UCSD-AML1 (cell line): ENCODE measurements at regions not wholly inside any gene's neighbourhood (a gene's known extent, or its start where the extent isn't known, plus 50 kb on each side); places are given as distances from the start of the nearest gene placed in this dataset.
"Not testable (repeated sequence)": the region's sequence is repeated elsewhere in the genome, so short reads cannot be mapped to it uniquely, and the experiment has no call there.

Source experiments
- DNase-seq: peaks from one replicate; lab custom pipeline; 2025; ENCODE audit not compliant: unreplicated experiment; lab: John Stamatoyannopoulos, UW

- DNase-seq, result no peak
Measured at GRCh38 chr6:53446151-53446550, 97.4 kb upstream of the ELOVL5 start.

GRCh38 chr6:53441761-53442160 lies 93.0 kb upstream of the ELOVL5 start:
- DNase-seq, result no peak

- DNase-seq, result no peak
Measured at GRCh38 chr6:53441035-53441493, 92.3 kb upstream of the ELOVL5 start.

- DNase-seq, result no peak
Measured at GRCh38 chr6:53440336-53440945, 91.7 kb upstream of the ELOVL5 start.

- DNase-seq, result no peak
Measured at GRCh38 chr6:53439556-53439955, 90.8 kb upstream of the ELOVL5 start.

GRCh38 chr6:53437557-53438202 lies 88.9 kb upstream of the ELOVL5 start:
- DNase-seq, result no peak

GRCh38 chr6:53436526-53437303 lies 88.0 kb upstream of the ELOVL5 start:
- no peak for DNase-seq

GRCh38 chr6:53433951-53434285 lies 85.2 kb upstream of the ELOVL5 start:
- no peak for DNase-seq

GRCh38 chr6:53433261-53433950 lies 84.7 kb upstream of the ELOVL5 start:
- DNase-seq, result no peak

- no peak for DNase-seq
Measured at GRCh38 chr6:53432318-53433161, 83.8 kb upstream of the ELOVL5 start.

- no peak for DNase-seq
Measured at GRCh38 chr6:53431704-53432103, 83.0 kb upstream of the ELOVL5 start.

GRCh38 chr6:53429401-53429800 lies 80.7 kb upstream of the ELOVL5 start:
- DNase-seq, result no peak

- DNase-seq, result no peak
Measured at GRCh38 chr6:53428886-53429285, 80.1 kb upstream of the ELOVL5 start.

GRCh38 chr6:53426667-53427270 lies 78.0 kb upstream of the ELOVL5 start:
- no peak for DNase-seq

GRCh38 chr6:53426117-53426516 lies 77.4 kb upstream of the ELOVL5 start:
- DNase-seq, result no peak

GRCh38 chr6:53424976-53425718 lies 76.4 kb upstream of the ELOVL5 start:
- DNase-seq, result no peak

- DNase-seq, result no peak
Measured at GRCh38 chr6:53424300-53424699, 75.5 kb upstream of the ELOVL5 start.

GRCh38 chr6:53423560-53423959 lies 74.8 kb upstream of the ELOVL5 start:
- DNase-seq, result not testable (repeated sequence)

- no peak for DNase-seq
Measured at GRCh38 chr6:53419026-53419425, 70.3 kb upstream of the ELOVL5 start.

- DNase-seq, result no peak
Measured at GRCh38 chr6:53418288-53418687, 69.5 kb upstream of the ELOVL5 start.
